HTR-8/SVneo (cell line): ENCODE measurements at regions not wholly inside any gene's neighbourhood (a gene's known extent, or its start where the extent isn't known, plus 50 kb on each side); places are given as distances from the start of the nearest gene placed in this dataset.
A peak's percentile ranks its signal among the peaks of the same experiment; 100 is the strongest.
"Not testable (repeated sequence)": the region's sequence is repeated elsewhere in the genome, so short reads cannot be mapped to it uniquely, and the experiment has no call there.

Experiments
- DNase-seq: peaks from one replicate; pipeline ENCODE4 v3.0.0; 2011; ENCODE audit warnings: low spot score, mixed read lengths; ENCODE audit not compliant: insufficient read length
- FAIRE-seq: peaks from 2 replicates; lab custom pipeline; 2011; peaks lifted over from hg19 to GRCh38; lab: Jason Lieb, UNC

- FAIRE-seq (no peak), DNase-seq (no peak)
Observed at GRCh38 chr12:88880051-88880450, 299.8 kb upstream of the KITLG start.

- DNase-seq: no peak
- FAIRE-seq: no peak
Observed at GRCh38 chr12:88878295-88878694, 298.0 kb upstream of the KITLG start.

GRCh38 chr12:88876857-88877256, 296.6 kb upstream of the KITLG start:
- DNase-seq: no peak
- no peak for FAIRE-seq

GRCh38 chr12:88870000-88870737, 289.9 kb upstream of the KITLG start:
- DNase-seq (no peak), FAIRE-seq (no peak)

- FAIRE-seq: no peak
- DNase-seq: no peak
Observed at GRCh38 chr12:88868050-88868449, 287.8 kb upstream of the KITLG start.

- FAIRE-seq (no peak), DNase-seq (no peak)
Observed at GRCh38 chr12:88867510-88867909, 287.2 kb upstream of the KITLG start.

- FAIRE-seq: no peak
- DNase-seq: no peak
Observed at GRCh38 chr12:88866881-88867280, 286.6 kb upstream of the KITLG start.

- DNase-seq (no peak), FAIRE-seq (no peak)
Observed at GRCh38 chr12:88865537-88865936, 285.3 kb upstream of the KITLG start.

GRCh38 chr12:88860851-88861250, 280.6 kb upstream of the KITLG start:
- no peak for FAIRE-seq
- no peak for DNase-seq

GRCh38 chr12:88856201-88856600, 275.9 kb upstream of the KITLG start:
- no peak for DNase-seq
- no peak for FAIRE-seq

- DNase-seq: no peak
- no peak for FAIRE-seq
Observed at GRCh38 chr12:88855301-88855700, 275.0 kb upstream of the KITLG start.

- FAIRE-seq (peak; percentile 71), DNase-seq (peak; percentile 58)
Observed at GRCh38 chr12:88854260-88854659, 274.0 kb upstream of the KITLG start.

- DNase-seq, FAIRE-seq: not testable (repeated sequence)
Observed at GRCh38 chr12:88847246-88847645, 267.0 kb upstream of the KITLG start.

- FAIRE-seq: peak; percentile 67
- DNase-seq: no peak
Observed at GRCh38 chr12:88844426-88844825, 264.2 kb upstream of the KITLG start.

- FAIRE-seq (no peak), DNase-seq (no peak)
Observed at GRCh38 chr12:88842314-88842713, 262.0 kb upstream of the KITLG start.

GRCh38 chr12:88839486-88839885, 259.2 kb upstream of the KITLG start:
- FAIRE-seq: no peak
- DNase-seq: no peak

- DNase-seq: no peak
- FAIRE-seq: no peak
Observed at GRCh38 chr12:88836156-88836555, 255.9 kb upstream of the KITLG start.

GRCh38 chr12:88834226-88834625, 254.0 kb upstream of the KITLG start:
- FAIRE-seq: no peak
- DNase-seq: no peak

- DNase-seq (no peak), FAIRE-seq (no peak)
Observed at GRCh38 chr12:88833641-88834116, 253.4 kb upstream of the KITLG start.

- DNase-seq, FAIRE-seq: not testable (repeated sequence)
Observed at GRCh38 chr12:88828537-88828936, 248.3 kb upstream of the KITLG start.

GRCh38 chr12:88820012-88820411, 239.7 kb upstream of the KITLG start:
- FAIRE-seq (peak; percentile 4), DNase-seq (no peak)

- DNase-seq (no peak), FAIRE-seq (no peak)
Observed at GRCh38 chr12:88816201-88816600, 235.9 kb upstream of the KITLG start.
